GM12865 (cell line): ENCODE measurements at regions not wholly inside any gene's neighbourhood (a gene's known extent, or its start where the extent isn't known, plus 50 kb on each side); places are given as distances from the start of the nearest gene placed in this dataset.

Experiments used
- DNase-seq: peaks from one replicate; pipeline ENCODE4 v3.0.0; 2010; ENCODE audit warnings: low read depth
- H3K4me3 ChIP-seq: 2 replicates; pipeline ENCODE4 v1.5.1; 2011; ENCODE audit warnings: mild to moderate bottlenecking, low read depth, low read length, control low read depth
- TF ChIP-seq, protein P1 (sequence below): IDR thresholded peaks from 2 replicates; pipeline ENCODE4 v1.5.1; 2011; ENCODE audit warnings: low read length, control low read depth, low read depth, inconsistent platforms; ENCODE audit not compliant: insufficient read depth; ENCODE audit errors: missing control alignments

DNA sequence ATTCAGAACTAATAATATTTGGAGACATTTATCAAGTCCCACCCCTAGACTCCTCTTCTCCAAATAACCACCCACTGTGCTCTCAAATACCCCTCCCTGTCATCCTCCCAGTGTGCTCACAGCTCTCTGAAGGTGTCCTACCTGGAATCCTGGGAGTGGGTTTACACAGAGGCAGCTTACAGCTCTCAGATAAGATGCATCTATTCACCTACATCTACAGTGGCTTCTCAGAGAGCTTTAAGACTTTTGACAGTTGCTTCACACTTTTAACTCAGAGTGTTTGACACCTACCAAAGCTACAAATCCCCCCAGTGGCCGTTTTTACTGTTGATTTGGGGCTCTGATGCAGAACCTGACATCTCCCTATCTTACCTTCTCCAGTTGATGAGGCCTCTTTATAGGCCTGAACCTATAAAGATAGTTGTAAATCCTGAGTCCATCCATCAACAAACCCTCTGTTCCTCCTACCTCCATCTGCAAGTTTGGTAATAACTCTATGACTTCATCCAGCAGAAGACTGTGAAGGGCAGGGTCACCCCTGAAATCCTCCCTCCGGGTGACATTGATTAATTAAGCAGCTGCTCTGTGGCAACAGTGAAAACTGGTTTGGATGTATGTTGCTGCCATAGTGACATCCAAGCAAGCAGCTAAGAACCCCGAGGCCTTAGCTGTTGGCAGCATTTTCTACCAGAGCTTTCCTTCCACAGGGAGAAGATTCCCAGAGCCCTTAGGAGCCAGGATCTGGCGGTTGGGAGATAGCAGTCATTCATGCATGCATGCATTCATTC, 226.1 kb upstream of the RREB1 start:
- TF ChIP-seq, protein P1, sequence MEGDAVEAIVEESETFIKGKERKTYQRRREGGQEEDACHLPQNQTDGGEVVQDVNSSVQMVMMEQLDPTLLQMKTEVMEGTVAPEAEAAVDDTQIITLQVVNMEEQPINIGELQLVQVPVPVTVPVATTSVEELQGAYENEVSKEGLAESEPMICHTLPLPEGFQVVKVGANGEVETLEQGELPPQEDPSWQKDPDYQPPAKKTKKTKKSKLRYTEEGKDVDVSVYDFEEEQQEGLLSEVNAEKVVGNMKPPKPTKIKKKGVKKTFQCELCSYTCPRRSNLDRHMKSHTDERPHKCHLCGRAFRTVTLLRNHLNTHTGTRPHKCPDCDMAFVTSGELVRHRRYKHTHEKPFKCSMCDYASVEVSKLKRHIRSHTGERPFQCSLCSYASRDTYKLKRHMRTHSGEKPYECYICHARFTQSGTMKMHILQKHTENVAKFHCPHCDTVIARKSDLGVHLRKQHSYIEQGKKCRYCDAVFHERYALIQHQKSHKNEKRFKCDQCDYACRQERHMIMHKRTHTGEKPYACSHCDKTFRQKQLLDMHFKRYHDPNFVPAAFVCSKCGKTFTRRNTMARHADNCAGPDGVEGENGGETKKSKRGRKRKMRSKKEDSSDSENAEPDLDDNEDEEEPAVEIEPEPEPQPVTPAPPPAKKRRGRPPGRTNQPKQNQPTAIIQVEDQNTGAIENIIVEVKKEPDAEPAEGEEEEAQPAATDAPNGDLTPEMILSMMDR = no peak
- no peak overlapping the region for H3K4me3 ChIP-seq
- DNase-seq = no peak

DNA sequence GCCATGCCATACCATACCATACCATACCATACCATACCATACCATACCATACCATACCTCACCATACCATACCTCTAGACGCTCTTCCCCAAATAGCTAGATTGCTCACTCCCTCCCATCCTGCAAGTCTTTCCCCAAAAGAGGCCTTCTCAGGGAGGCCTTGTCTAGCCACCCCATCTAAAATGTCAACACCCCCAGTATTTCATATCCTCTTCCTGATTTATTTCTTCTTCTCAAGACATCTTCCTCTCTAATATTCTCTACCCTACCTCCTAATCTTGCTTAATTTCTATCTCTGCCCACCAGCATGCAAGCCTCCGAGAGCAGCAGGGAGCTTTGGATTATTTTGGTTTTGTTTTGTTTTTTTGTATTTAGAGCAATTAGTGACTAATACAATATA, 225.2 kb upstream of the RREB1 start:
- TF ChIP-seq, protein P1 = no peak
- DNase-seq = no peak
- no peak overlapping the region for H3K4me3 ChIP-seq

DNA sequence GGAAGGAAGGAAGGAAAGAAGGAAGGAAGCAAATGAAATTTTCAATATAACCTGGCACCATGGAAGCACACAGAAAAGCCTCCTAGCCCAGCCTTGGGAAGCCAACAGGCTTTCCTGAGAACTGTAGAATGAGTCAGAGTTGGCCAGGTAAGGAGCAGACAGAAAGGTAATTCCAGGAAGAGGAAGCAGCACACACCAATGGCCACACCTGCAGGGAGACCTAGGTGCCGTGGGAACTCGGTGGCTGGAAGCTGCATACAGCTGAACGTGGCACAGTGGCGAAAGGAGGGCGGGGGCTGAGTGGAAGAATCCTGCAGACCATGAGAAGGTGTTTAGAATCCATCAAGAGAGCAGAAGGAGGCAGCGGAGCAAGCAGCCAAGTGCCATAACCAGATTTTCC, 224.8 kb upstream of the RREB1 start:
- DNase-seq = no peak
- TF ChIP-seq, protein P1 = no peak
- no peak overlapping the region for H3K4me3 ChIP-seq

DNA sequence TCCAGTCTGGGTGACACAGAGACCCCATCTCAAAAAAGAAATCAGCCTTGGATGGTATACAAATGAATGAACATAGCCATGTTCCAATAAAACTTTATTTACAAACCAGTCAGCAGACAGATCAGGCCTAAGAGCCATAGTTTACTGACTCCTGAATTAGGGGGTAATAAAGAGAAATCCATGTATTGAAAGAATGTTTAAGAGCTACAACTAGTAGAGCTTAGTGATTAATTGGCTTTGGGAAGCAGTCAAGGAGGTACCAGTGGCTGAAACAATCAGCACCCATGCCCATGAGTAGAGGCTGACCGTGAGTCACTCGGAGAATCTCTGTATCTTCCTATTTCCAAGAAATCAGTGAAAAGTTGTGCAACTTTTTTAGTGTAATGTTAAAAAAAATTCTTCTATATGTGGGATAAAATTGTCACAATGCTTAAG, 223.6 kb upstream of the RREB1 start:
- DNase-seq = no peak
- TF ChIP-seq, protein P1 = no peak
- H3K4me3 ChIP-seq = no peak overlapping the region

DNA sequence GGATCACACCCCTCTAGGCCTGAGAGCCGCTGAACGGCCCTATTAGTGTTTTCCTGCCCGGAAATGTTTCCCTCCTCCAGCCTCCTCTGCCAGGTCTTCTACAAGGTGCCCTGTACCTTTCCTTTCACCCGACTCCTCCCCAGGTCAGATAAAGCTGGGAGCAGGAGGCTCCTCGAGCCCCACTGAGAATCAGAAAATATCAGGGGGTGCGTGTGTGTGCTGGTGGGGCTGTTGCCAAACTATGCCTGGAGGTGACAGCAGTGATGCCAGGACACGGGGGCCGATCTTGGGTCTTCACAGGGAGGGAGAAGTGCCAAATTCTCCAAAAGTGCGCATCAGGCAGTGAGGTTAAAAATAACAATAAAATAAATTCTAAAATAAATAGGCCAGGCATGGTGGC, 222.8 kb upstream of the RREB1 start:
- TF ChIP-seq, protein P1 = no peak
- DNase-seq = no peak
- H3K4me3 ChIP-seq = no peak overlapping the region

DNA sequence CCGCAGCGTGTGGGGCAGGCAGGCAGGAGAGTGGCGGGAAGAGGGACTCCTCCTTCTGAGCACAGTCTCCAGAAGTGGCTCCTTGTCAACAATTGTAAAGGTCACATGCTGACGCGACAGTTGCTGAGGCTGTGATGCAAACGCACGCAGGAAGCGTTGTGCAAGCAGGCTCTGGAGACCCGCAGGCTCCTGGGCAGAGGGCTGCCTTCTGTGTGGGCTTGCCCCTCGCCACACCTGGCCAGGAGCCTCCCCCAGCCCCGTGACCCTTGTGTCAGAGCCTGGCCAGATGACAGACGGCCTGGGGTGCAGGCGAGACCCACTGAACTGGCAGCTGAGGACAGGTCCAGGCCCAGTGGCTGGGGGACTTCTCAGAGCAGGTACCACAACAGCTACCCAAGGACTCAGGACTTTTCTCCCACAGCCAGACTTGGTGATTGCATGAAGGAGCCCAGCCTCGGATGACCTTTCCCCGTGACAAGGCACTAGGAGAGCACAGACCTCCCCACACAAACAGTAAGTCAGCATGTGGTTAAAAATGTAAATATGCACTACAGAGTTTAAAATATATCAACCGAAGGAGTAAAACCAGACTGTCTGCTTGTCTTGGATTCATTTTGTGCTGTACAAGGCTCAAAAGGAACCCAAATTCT, 222.1 kb upstream of the RREB1 start:
- TF ChIP-seq, protein P1 = no peak
- H3K4me3 ChIP-seq = no peak overlapping the region
- no peak for DNase-seq
